Osteocyte (in vitro differentiated cells): ENCODE measurements at regions not wholly inside any gene's neighbourhood (a gene's known extent, or its start where the extent isn't known, plus 50 kb on each side); places are given as distances from the start of the nearest gene placed in this dataset.

ENCODE experiments used
- DNase-seq: peaks from one replicate; pipeline ENCODE4 v3.0.0; 2021; ENCODE audit warnings: mixed read lengths; ENCODE audit not compliant: unreplicated experiment; ENCODE audit errors: extremely low spot score
- H3K27ac Mint-ChIP-seq: one replicate; pipeline ENCODE4 v1.8.0; 2021; ENCODE audit warnings: mild to moderate bottlenecking, mixed read lengths; ENCODE audit not compliant: unreplicated experiment
- H3K27me3 Mint-ChIP-seq: one replicate; pipeline ENCODE4 v1.8.0; 2021; ENCODE audit warnings: mixed read lengths; ENCODE audit not compliant: unreplicated experiment
- H3K36me3 Mint-ChIP-seq: one replicate; pipeline ENCODE4 v1.8.0; 2021; ENCODE audit warnings: mixed read lengths; ENCODE audit not compliant: unreplicated experiment
- H3K4me1 Mint-ChIP-seq: one replicate; pipeline ENCODE4 v1.8.0; 2021; ENCODE audit warnings: mixed read lengths; ENCODE audit not compliant: unreplicated experiment
- H3K4me3 Mint-ChIP-seq: one replicate; pipeline ENCODE4 v1.8.0; 2021; ENCODE audit warnings: mild to moderate bottlenecking, moderate library complexity, mixed read lengths; ENCODE audit not compliant: unreplicated experiment
- H3K9me3 Mint-ChIP-seq: one replicate; pipeline ENCODE4 v1.8.0; 2021; ENCODE audit warnings: mixed read lengths; ENCODE audit not compliant: unreplicated experiment
- CTCF ChIP-seq: fragments of 200-600 bp; sonication (generic); IDR thresholded peaks from 2 replicates; pipeline ENCODE4 v1.5.0; 2021; ENCODE audit warnings: antibody characterized with exemption, mild to moderate bottlenecking, moderate library complexity

- Mint-ChIP-seq H3K4me1 (no peaks in the 10 kb centered on the region), H3K27me3 (no peaks in the 10 kb centered on the region), H3K36me3 (no peaks in the 10 kb centered on the region), H3K27ac (no peak overlapping the region), H3K9me3 (peaks cover 4% of the 10 kb centered on the region), H3K4me3 (no peak overlapping the region)
- no peak for DNase-seq
- TF ChIP-seq CTCF, result no peak
Measured at GRCh38 chr18:70758780-70759179, 469.9 kb downstream of the SOCS6 start.

GRCh38 chr18:70754486-70754885, 465.6 kb downstream of the SOCS6 start:
- Mint-ChIP-seq H3K27ac (no peak overlapping the region), H3K9me3 (peaks cover 12% of the 10 kb centered on the region), H3K4me1 (no peaks in the 10 kb centered on the region), H3K36me3 (no peaks in the 10 kb centered on the region), H3K27me3 (no peaks in the 10 kb centered on the region), H3K4me3 (no peak overlapping the region)
- no peak for DNase-seq
- TF ChIP-seq CTCF, result no peak

- no peak overlapping the region for H3K4me3 Mint-ChIP-seq
- no peak for DNase-seq
- no peaks in the 10 kb centered on the region for H3K27me3 Mint-ChIP-seq
- H3K4me1 Mint-ChIP-seq, result no peaks in the 10 kb centered on the region
- TF ChIP-seq CTCF, result no peak
- H3K36me3 Mint-ChIP-seq, result no peaks in the 10 kb centered on the region
- H3K27ac Mint-ChIP-seq, result no peak overlapping the region
- peaks cover 14% of the 10 kb centered on the region for H3K9me3 Mint-ChIP-seq
Measured at GRCh38 chr18:70732916-70733315, 444.1 kb downstream of the SOCS6 start.

- peaks cover 14% of the 10 kb centered on the region for H3K9me3 Mint-ChIP-seq
Measured at GRCh38 chr18:70732188-70732587, 443.3 kb downstream of the SOCS6 start.

GRCh38 chr18:70720607-70721006, 431.8 kb downstream of the SOCS6 start:
- no peaks in the 10 kb centered on the region for H3K27me3 Mint-ChIP-seq
- no peak for DNase-seq
- H3K4me1 Mint-ChIP-seq, result no peaks in the 10 kb centered on the region
- no peak overlapping the region for H3K4me3 Mint-ChIP-seq
- H3K9me3 Mint-ChIP-seq, result peaks cover 11% of the 10 kb centered on the region
- no peaks in the 10 kb centered on the region for H3K36me3 Mint-ChIP-seq
- no peak for TF ChIP-seq CTCF
- H3K27ac Mint-ChIP-seq, result no peak overlapping the region

More at GRCh38 chr18:70732188-70732587, 443.3 kb downstream of the SOCS6 start:
- Mint-ChIP-seq H3K27ac (no peak overlapping the region), H3K4me1 (no peaks in the 10 kb centered on the region), H3K27me3 (no peaks in the 10 kb centered on the region), H3K4me3 (no peak overlapping the region), H3K36me3 (no peaks in the 10 kb centered on the region)
- no peak for TF ChIP-seq CTCF
- no peak for DNase-seq
